ENCODE measurements at regions not wholly inside any gene's neighbourhood (a gene's known extent, or its start where the extent isn't known, plus 50 kb on each side); places are given as distances from the start of the nearest gene placed in this dataset.

DNA sequence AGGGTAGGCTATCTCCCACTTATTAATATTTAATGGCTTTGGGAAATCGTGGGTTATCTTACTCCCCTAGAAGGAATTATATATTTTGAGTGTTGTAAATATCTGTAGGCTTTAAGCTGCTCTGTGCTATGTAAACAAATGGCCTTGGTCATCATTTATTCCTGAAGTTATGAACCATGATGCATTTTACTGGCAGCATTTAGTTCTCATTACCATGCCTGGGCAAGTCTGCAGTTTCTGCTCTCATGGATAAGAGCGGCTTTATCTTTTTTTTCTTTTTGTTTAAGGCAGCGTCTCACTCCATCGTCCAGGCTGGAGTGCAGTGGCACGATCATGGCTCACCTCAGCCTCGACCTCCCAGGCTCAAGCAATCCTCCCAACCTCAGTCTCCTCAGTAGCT is 156.1 kb downstream of the IRS2 start:
- Histone ChIP-seq H3K9me3 (ENCODE audit: low read depth) (no peaks in the 10 kb centered on the region), H3K4me1 (ENCODE audit: low read depth) (peaks cover 9% of the 10 kb centered on the region), H3K4me3 (no peak overlapping the region), H3K27me3 (no peaks in the 10 kb centered on the region), H3K27ac (no peak overlapping the region), H3K36me3 (no peaks in the 10 kb centered on the region)
- TF ChIP-seq, protein P1, sequence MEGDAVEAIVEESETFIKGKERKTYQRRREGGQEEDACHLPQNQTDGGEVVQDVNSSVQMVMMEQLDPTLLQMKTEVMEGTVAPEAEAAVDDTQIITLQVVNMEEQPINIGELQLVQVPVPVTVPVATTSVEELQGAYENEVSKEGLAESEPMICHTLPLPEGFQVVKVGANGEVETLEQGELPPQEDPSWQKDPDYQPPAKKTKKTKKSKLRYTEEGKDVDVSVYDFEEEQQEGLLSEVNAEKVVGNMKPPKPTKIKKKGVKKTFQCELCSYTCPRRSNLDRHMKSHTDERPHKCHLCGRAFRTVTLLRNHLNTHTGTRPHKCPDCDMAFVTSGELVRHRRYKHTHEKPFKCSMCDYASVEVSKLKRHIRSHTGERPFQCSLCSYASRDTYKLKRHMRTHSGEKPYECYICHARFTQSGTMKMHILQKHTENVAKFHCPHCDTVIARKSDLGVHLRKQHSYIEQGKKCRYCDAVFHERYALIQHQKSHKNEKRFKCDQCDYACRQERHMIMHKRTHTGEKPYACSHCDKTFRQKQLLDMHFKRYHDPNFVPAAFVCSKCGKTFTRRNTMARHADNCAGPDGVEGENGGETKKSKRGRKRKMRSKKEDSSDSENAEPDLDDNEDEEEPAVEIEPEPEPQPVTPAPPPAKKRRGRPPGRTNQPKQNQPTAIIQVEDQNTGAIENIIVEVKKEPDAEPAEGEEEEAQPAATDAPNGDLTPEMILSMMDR (IDR thresholded peaks at IDR 0.05; ENCODE audit: low read depth, low read length), result no peak
- DNase-seq (ENCODE audit: low read depth in 1 of 2, low spot score in 1 of 2), result no peak

DNA sequence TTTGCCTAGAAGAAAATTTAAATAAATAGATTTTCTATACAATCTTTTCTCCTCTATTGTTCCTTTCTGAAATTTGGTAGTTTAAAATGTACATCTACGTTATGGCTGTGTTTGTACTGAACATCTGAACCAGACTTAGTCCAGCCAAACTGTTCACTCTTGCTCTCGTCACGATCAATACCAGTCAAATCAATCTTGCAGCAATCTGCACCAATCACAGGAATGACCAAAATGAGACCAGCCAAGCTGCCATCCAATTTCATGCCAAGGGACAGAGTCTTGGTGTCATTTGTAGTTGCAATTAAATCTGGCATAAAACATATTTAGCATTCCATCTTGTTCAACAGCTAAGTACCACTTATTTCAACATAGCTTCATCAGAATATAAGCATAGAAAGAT is 156.6 kb downstream of the IRS2 start:
- DNase-seq (ENCODE audit: low read depth in 1 of 2, low spot score in 1 of 2), result no peak
- H3K4me3 ChIP-seq, result no peak overlapping the region
- H3K27me3 ChIP-seq, result no peaks in the 10 kb centered on the region
- no peaks in the 10 kb centered on the region for H3K36me3 ChIP-seq
- TF ChIP-seq, protein P1 (IDR thresholded peaks at IDR 0.05; ENCODE audit: low read depth, low read length), result no peak
- no peaks in the 10 kb centered on the region for H3K9me3 ChIP-seq (ENCODE audit: low read depth)
- H3K27ac ChIP-seq, result no peak overlapping the region
- H3K4me1 ChIP-seq (ENCODE audit: low read depth), result peaks cover 9% of the 10 kb centered on the region

DNA sequence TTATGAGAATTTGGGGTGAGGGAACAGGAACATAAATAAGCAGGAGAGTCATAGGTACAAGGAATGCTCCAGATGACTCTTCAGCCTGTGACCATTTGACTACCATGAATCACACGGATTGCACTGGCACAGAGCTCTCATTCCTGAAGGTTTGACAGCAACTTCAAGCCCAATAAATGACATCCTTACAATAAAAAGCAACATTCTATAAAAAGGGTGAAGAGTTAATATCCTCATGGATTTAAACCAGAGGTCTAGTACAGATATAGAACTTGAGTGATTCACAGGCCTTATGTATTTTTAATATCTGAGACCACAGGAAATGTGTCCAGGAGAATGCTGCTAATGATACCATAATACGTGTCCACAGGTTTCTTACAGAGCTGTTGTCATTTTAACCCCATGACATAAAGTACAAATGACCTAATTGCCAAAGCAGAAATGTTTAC is 158.1 kb downstream of the IRS2 start:
- no peaks in the 10 kb centered on the region for H3K36me3 ChIP-seq
- no peaks in the 10 kb centered on the region for H3K27me3 ChIP-seq
- DNase-seq (ENCODE audit: low read depth in 1 of 2, low spot score in 1 of 2), result peak in 1 of 2 donors; percentile 7
- TF ChIP-seq, protein P1 (IDR thresholded peaks at IDR 0.05; ENCODE audit: low read depth, low read length), result no peak
- H3K4me1 ChIP-seq (ENCODE audit: low read depth), result peaks cover 9% of the 10 kb centered on the region
- H3K4me3 ChIP-seq, result no peak overlapping the region
- no peaks in the 10 kb centered on the region for H3K9me3 ChIP-seq (ENCODE audit: low read depth)
- no peak overlapping the region for H3K27ac ChIP-seq

DNA sequence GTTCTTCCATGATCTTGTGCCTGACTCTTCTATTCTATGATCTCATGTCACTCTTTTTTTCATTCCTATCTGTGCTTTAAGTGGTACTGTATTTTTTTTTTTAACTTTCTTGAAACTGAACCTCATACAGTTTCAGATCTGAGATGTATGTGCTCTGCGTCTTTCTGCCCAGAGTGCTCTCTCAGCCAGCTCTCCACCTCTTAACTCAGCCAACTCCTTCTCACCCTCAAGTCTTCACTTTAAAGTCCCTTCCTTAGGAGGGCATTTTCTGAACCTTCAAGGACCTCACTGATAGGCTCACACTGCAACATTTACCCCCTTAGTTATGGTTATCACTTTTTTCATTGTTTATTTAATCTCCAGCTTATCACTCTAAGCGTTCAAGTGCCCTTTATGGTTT is 158.7 kb downstream of the IRS2 start:
- no peaks in the 10 kb centered on the region for H3K36me3 ChIP-seq
- no peaks in the 10 kb centered on the region for H3K9me3 ChIP-seq (ENCODE audit: low read depth)
- H3K27me3 ChIP-seq, result no peaks in the 10 kb centered on the region
- H3K27ac ChIP-seq, result no peak overlapping the region
- H3K4me3 ChIP-seq, result no peak overlapping the region
- H3K4me1 ChIP-seq (ENCODE audit: low read depth), result peaks cover 9% of the 10 kb centered on the region
- DNase-seq (ENCODE audit: low read depth in 1 of 2, low spot score in 1 of 2), result no peak
- TF ChIP-seq, protein P1 (IDR thresholded peaks at IDR 0.05; ENCODE audit: low read depth, low read length), result no peak

DNA sequence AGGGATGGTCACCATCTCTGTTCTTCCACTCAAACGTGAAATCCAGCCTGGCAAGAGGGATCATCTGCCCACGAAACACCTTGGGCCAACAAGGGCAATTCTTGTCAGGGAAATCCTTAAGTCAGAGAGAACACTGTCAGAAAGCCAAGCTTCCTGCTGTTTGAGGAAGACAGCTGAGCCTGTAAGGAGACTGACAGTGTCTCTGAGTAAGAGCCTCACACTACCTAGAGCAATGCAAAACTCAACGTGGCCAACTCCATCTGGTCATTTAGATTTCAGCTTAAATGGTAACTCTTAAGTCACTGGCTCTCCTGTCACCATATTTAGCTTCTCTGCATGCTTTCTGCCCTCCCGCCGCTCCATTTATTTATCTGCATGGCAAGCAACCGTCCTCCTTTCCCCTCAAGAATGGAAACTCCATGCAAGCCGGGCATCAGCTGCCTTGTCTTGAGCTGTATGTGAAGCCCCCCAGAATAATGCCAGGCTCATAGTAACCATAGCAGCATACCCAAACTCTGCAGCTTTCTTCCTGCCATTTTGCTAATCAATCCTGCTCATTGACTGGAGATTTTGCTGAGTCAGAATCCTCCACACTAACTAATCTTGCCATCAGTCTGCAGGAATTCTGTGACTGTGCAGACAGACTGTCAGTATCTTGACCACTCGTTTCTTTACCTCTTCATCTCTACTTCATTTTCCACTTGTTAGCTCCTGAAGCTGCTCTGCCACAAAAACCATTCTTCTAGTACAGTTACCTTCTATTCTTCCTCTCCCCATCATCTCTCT is 159.8 kb downstream of the IRS2 start:
- no peak overlapping the region for H3K27ac ChIP-seq
- no peaks in the 10 kb centered on the region for H3K36me3 ChIP-seq
- H3K27me3 ChIP-seq, result no peaks in the 10 kb centered on the region
- DNase-seq (ENCODE audit: low read depth in 1 of 2, low spot score in 1 of 2), result no peak
- TF ChIP-seq, protein P1 (IDR thresholded peaks at IDR 0.05; ENCODE audit: low read depth, low read length), result no peak
- peaks cover 9% of the 10 kb centered on the region for H3K4me1 ChIP-seq (ENCODE audit: low read depth)
- H3K9me3 ChIP-seq (ENCODE audit: low read depth), result no peaks in the 10 kb centered on the region
- H3K4me3 ChIP-seq, result no peak overlapping the region
